ENCODE measurements at regions not wholly inside any gene's neighbourhood (a gene's known extent, or its start where the extent isn't known, plus 50 kb on each side); places are given as distances from the start of the nearest gene placed in this dataset.

DNA sequence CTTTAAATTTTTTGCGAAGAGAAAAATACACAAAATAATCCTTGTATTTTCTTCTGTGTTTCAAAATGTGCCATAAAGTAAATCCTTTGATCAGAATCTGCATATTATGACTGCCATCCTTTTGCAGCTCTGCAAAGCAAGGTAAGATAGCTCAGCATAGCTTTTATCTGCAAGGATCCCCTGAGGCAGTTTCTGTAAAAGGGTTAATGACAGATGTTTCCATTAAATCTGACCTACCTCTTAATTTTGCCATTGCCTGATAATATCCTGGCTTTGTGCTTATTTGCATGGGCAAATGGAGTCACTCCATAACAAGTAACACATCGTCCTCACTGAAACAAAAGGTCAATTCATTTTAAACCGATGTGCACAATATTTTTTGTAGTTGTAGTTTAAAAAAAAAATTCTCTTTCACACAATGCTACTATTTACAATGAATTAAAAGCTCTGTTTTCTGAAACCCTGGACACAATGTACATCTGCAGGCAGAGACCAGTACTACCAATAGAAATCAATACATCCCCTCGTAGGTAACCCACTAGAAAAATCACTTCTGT is 108.5 kb upstream of the SOX5 start:
- TF ChIP-seq EZH2 (IDR thresholded peaks at IDR 0.05; ENCODE audit: insufficient read depth, poor library complexity, severe bottlenecking) (no peak), EZH2phosphoT487 (IDR thresholded peaks at IDR 0.05; ENCODE audit: insufficient read depth, low read depth) (no peak)
